ENCODE measurements at regions not wholly inside any gene's neighbourhood (a gene's known extent, or its start where the extent isn't known, plus 50 kb on each side); places are given as distances from the start of the nearest gene placed in this dataset.

- TF ChIP-seq SP2 (IDR thresholded peaks at IDR 0.05; ENCODE audit: low read length) = no peak
- no peak for TF ChIP-seq ZNF274 (IDR thresholded peaks at IDR 0.05; ENCODE audit: borderline replicate concordance, extremely low read depth, low read length)
Measured at GRCh38 chr13:54628383-54628782, 1599.8 kb downstream of the OLFM4 start (continued).

Data from H1 (cell line).